HG03432 (cell line): ENCODE measurements at regions not wholly inside any gene's neighbourhood (a gene's known extent, or its start where the extent isn't known, plus 50 kb on each side); places are given as distances from the start of the nearest gene placed in this dataset.
"Not testable (repeated sequence)": the region's sequence is repeated elsewhere in the genome, so short reads cannot be mapped to it uniquely, and the experiment has no call there.

Experiments used
- ATAC-seq: cut with Tn5 transposase; IDR thresholded peaks from one replicate; pipeline ENCODE4 v1.9.1; 2021; ENCODE audit warnings: mild to moderate bottlenecking, moderate library complexity; ENCODE audit not compliant: unreplicated experiment

GRCh38 chrX:131875827-131876226 is 147.3 kb upstream of the STK26 start:
- ATAC-seq: not testable (repeated sequence)

GRCh38 chrX:131881194-131881593 is 141.9 kb upstream of the STK26 start:
- ATAC-seq: no peak

GRCh38 chrX:131885042-131885441 is 138.1 kb upstream of the STK26 start:
- ATAC-seq: not testable (repeated sequence)

GRCh38 chrX:131893857-131894256 is 129.2 kb upstream of the STK26 start:
- not testable (repeated sequence) for ATAC-seq

GRCh38 chrX:131894995-131895394 is 128.1 kb upstream of the STK26 start:
- no peak for ATAC-seq

GRCh38 chrX:131895807-131896206 is 127.3 kb upstream of the STK26 start:
- no peak for ATAC-seq

GRCh38 chrX:131901546-131901945 is 121.6 kb upstream of the STK26 start:
- ATAC-seq: no peak

- ATAC-seq: no peak
These were observed 115.4 kb upstream of the STK26 start for GRCh38 chrX:131907488-131908314.

- no peak for ATAC-seq
These were observed 112.5 kb upstream of the STK26 start for GRCh38 chrX:131910586-131910985.

- ATAC-seq: no peak
These were observed 107.6 kb upstream of the STK26 start for GRCh38 chrX:131915488-131915887.

GRCh38 chrX:131917588-131917987 is 105.5 kb upstream of the STK26 start:
- no peak for ATAC-seq

- no peak for ATAC-seq
These were observed 104.3 kb upstream of the STK26 start for GRCh38 chrX:131918839-131919238.

- ATAC-seq: no peak
These were observed 99.4 kb upstream of the STK26 start for GRCh38 chrX:131923614-131924250.

GRCh38 chrX:131938749-131939148 is 84.4 kb upstream of the STK26 start:
- ATAC-seq: no peak

GRCh38 chrX:131942034-131942433 is 81.1 kb upstream of the STK26 start:
- ATAC-seq: no peak

- no peak for ATAC-seq
These were observed 77.9 kb upstream of the STK26 start for GRCh38 chrX:131944936-131945902.

- ATAC-seq: no peak
These were observed 71.9 kb upstream of the STK26 start for GRCh38 chrX:131951166-131951565.

- ATAC-seq: no peak
These were observed 67.9 kb upstream of the STK26 start for GRCh38 chrX:131955099-131955777.

- no peak for ATAC-seq
These were observed 64.4 kb upstream of the STK26 start for GRCh38 chrX:131958724-131959123.

- ATAC-seq: no peak
These were observed 52.8 kb upstream of the STK26 start for GRCh38 chrX:131970347-131970746.
